ENCODE measurements at regions not wholly inside any gene's neighbourhood (a gene's known extent, or its start where the extent isn't known, plus 50 kb on each side); places are given as distances from the start of the nearest gene placed in this dataset.
"Not testable (repeated sequence)": the region's sequence is repeated elsewhere in the genome, so short reads cannot be mapped to it uniquely, and the experiment has no call there.

DNA sequence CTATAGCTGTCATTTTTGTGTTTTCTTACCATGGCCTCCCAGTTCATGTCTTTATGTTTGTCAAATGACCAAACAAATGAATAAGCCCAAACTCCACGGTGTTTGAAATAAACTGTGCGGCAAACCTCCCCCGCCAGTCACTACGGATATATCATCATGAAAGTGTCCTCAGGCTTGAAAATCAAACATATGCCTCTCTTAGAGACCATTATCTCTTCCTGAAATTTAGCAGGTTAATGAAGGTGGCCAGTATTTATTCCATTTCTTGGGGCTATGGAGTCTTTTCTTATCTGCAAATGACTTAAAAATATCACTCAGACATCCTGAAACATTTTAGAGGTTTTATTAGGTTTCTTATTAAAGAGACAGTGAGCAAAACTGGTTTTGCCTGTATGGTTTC, 610.3 kb upstream of the CDH5 start:
- ATAC-seq = no peak
- no peak for DNase-seq (ENCODE audit: low spot score)

DNA sequence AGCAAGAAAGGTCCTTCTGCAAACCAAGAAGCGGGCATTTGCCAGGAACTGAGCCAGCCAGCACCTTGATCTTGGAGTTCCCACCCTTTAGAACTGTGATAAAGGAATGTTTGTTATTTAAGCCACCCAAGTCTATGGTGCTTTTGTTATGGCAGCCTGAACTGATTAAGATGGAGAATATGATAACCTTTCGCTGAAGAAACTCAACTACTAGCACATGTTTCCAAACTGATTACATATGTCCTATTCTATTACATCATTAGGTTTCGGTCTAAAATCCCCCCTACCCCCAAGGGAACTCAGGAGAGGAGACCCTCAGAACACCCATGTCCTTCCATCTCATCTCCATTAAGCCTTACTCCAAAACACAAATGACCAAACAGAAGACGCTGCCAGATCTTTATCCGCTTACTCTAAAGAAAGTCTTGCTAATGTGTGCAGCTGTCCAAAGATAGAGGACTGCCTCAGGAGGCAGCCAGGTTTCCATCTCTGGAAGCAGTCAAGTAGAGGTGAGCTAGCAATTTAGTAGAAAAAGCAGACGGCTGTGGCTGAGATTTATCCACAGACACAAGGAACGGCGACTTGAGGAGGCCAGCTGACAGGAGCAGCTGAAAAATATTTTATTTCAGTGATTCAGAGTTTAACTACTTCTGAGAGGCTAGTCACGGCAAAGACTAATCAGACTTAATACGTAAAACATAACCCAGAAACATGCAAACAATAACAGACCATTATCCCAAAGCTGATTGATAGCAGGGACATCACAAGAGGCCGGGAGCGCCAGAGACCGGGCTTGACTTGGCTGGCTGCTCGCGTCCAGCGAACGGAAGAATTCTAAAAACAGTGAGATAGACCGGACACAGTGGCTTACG, 611.4 kb upstream of the CDH5 start:
- DNase-seq (ENCODE audit: low spot score) (no peak), ATAC-seq (no peak)

DNA sequence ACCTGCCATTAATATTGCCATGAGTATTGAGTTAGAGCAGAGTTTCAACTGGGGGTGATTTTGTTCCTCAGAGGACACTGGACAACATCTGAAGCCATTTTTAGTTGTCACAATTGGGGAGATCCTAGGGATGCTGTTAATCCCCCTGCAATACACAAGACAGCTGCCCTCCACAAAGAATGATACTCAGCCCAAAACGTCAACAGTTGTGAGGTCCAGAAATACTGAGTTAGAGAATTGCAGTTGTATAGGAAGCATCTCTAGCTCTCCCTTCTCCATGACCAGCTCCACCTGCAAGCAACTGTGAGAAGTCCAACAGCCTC, 614.0 kb upstream of the CDH5 start:
- DNase-seq (ENCODE audit: low spot score) (no peak), ATAC-seq (no peak)

DNA sequence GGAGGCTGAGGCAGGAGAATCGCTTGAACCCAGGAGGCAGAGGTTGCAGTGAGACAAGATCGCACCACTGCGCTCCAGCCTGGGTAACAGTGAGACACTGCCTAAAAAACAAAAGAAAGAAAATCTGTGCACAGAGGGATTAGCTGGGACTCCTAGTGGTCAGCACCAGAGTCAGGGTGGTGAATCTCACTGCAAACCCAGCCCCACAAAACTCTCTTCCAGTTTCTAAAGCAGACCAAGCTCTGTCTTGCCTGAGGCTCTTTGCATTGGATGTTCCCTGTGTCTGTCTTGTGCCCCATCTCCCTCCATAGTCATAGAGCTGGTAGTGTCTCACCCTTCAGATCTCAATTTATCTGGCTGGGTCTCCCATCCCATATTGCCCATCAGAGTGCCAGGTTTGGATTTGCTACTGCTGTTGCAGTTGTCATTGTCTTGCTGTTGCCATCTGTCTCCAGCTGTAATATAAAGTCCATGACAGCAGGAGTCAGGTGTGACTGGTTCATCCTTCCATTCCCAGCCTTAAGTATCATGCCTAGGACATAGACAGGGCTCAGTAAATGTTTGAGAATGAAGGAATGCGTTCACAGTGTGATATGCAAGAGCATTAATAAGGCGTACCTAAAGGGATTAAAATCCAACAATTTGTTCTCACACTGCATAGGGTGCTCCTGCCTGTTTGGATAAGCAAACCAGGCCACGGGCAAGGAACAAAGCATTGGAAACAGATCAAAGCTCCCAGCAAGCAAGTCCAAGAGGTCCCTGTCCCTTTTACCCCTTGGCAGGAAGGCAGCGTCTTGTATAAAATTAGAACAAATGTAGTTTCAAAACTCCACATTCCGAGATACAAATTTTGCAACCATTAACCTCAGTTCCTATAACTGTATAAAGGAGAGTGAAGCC, 614.6 kb upstream of the CDH5 start:
- DNase-seq (ENCODE audit: low spot score) (no peak), ATAC-seq (no peak)

DNA sequence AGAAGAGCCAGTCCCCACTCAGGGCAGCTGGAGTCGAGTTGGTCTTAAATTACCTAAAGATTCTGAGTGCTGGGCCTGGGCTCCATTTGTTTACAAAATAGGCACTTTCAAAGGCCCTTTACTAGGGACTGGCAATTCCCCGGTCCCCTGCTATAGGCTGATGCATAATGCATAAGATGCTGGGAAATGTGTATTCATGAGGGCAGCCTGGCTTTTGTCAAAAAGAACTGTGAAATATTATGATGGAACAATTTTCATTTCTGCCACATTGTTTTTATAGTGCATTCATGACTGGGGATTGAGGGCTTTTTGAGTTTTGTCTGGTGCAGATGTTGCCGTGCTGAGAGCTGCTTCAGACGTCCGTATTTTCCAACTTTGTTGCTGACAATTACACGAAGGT, 617.0 kb upstream of the CDH5 start:
- DNase-seq (ENCODE audit: low spot score) = no peak
- ATAC-seq = no peak

DNA sequence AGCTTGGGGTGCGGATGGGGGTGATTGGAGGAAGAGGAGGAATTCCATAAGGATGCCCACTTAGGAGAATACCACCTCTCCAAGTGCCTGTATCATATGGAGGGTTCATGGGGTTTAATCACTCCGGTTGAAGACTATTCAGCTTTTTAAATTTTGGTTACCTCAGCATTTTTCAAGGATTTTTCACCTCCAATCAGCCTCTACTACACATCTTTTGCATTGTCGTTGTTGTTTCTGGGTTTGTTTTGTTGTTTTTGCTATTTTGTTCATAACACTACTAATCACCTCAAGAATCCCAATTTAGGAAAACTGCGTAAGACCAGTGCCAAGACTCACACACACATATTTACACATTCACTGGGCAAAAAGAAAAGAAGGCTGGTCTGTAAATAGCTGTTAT, 619.5 kb upstream of the CDH5 start:
- no peak for ATAC-seq
- no peak for DNase-seq (ENCODE audit: low spot score)

DNA sequence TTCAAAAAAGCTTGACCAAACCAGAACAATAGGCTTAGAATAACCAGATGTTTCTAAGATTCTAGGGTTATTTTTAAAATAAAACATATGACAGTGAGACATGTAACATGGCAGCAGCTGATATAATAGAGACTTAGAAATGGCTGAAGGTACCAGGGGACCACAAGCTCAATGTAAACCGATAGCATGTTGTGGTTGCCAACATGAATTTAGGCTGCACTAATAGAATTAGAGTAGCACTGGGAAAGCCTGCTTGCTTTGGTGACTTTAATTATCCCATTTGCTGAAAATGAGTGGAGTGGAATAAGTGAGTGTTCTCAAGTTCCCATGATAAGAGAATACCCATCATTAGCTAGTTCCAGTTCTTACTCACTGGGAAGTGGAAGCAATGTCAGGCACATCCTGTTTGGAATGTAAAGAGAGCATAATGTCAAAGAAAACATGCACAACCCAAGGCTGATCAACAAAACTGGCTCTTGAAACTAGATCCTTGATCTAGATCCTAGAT, 621.2 kb upstream of the CDH5 start:
- DNase-seq (ENCODE audit: low spot score) = no peak
- no peak for ATAC-seq

DNA sequence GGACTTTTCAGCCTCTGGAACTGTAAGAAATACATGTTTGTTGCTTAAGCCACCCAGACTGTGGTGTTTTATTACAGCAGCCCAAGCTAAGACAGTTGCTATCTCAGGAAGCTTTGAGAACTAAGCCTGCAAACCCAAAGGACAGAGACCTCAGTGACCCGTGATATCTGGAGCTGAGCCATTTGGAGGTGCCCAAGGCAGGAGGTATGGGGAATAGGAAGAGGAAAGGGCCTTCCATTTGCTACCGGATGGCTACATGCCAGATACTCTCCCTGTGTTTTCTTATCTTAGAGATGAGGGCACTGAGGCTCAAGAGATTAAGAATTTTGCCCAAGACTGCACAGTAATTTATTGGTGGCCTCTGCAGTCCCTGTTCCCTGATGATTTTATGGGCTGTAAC, 622.1 kb upstream of the CDH5 start:
- ATAC-seq = no peak

DNA sequence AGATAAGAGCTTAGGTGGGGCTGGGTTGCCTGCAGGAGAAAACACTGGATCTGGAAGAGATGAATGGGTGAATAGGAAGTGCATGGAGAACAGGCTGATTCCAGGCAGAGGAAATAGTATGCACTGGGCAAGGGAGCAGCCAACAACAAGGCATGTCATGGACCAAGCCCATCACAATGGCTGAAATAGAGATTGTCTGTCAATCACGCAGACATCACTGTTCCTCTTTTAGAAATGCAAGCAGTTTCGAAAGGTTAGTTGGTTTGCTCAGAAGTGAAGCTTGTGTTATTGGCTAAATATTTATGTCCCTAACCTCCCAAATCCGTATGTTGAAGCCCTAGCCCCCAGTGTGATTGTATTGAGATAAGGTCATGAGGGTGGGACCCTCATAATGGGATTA, 621.7 kb upstream of the CDH11 start:
- DNase-seq (ENCODE audit: low spot score) (no peak), ATAC-seq (no peak)

More for the DNA sequence above, 622.1 kb upstream of the CDH5 start:
- no peak for DNase-seq (ENCODE audit: low spot score)

DNA sequence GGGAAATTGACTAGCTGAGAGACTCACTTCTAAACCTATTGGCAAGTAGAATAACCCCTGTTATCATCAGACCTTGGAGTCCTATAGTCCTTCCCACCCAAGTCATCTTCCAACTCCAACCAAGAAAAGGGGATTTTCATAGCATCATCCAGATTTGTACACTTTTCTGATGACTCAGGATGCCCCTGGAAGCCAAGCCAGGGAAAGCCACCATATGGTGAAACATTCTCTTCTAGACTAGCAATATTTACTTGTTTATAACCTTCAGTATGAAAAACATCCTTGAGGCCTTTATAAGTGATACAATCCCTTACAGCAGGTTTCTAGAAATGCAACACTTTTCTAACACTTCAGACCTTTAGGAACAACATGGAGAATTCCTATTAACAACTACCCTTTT, 618.8 kb upstream of the CDH11 start:
- DNase-seq (ENCODE audit: low spot score) (no peak), ATAC-seq (no peak)

DNA sequence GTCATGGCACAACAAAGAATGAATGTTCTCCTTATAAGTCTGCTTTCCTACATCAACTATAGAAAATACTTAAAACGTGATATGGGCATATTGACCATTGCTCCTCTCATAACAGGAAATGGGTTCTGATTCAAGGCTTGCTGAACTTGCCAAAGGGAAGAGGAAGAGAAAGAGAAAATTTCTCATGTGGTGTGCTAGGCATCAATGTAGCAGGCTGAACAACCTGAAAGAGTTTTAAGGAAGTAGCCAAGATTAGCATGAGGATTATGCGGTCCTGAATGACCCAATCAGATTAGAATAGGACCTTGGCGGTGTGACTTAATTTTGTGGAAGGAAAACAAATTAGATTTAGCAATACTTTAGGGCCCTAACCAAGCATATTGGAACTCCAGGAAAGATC, 617.7 kb upstream of the CDH11 start:
- DNase-seq (ENCODE audit: low spot score) (no peak), ATAC-seq (no peak)

DNA sequence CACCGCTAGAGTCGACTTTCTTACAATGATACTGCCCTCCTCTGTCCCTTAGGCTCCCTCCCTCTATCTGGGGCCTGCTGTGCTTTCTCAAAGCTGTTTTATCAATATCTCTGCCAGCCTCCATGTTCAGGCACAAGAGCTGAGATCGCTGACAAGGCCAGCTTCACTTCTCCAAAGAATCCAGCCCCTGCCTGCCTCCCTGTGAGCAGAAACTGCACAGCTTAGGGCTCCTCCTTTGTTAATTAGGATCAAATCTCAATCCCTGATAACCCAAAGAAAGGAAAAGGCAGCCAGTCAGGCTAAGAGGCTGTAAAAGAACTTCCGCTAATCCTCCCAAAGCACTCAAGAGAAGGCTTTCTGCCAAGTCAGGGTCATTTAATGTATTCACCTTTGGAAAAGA, 616.0 kb upstream of the CDH11 start:
- DNase-seq (ENCODE audit: low spot score) (no peak), ATAC-seq (no peak)

DNA sequence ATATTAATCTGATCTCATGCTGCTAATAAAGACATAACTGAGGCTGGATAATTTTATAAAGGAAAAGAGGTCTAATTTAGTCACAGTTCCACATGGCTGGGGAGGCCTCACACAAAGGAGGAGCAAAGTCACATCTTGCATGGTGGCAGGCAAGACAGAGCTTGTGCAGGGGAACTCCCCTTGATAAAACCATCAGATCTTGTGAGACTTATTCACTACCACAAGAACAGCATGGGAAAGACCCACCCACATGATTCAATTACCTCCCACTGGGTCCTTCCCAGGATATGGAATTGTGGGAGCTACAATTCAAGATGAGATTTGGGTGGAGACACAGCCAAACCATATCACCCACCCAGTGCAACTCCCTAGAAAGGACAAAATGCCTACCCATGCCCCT, 613.8 kb upstream of the CDH11 start:
- DNase-seq (ENCODE audit: low spot score); ATAC-seq: not testable (repeated sequence)

DNA sequence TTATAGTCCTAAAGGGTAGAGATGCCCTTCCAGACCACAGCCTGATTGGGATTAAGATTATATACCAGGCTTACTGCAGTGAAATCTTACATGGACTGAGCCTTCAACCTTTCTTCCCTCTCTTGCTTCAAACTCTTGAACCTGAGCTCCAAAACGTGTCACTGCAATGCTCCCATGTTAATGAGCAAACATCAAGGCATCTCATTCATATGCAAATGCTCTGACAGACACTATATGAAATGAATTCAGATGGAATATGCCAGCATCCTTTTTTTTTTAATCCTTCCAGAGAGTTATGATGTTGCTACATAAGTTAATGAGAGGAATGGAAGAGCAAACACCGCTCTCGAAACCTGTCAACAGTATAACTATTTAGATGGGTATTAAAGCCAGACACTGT, 611.9 kb upstream of the CDH11 start:
- DNase-seq (ENCODE audit: low spot score) (no peak), ATAC-seq (no peak)

DNA sequence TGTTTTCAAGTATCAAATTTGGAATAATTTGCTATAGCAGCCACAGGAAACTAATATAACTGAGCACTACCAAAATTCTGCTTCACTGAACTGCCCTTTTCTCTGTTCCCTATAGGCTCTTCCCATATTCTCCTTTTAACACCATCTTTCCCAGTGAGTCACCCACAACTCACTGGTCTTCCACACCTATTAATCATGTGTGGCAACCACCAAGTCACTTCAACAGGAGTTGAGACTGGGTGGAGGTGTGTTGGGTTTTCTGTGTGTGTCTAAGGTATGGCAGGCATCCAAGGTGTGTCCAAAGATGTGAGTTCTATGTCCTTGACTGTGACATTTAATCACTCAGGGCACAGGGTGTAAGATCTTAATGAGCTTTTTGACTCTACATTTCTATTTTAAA, 610.0 kb upstream of the CDH11 start:
- no peak for DNase-seq (ENCODE audit: low spot score)

DNA sequence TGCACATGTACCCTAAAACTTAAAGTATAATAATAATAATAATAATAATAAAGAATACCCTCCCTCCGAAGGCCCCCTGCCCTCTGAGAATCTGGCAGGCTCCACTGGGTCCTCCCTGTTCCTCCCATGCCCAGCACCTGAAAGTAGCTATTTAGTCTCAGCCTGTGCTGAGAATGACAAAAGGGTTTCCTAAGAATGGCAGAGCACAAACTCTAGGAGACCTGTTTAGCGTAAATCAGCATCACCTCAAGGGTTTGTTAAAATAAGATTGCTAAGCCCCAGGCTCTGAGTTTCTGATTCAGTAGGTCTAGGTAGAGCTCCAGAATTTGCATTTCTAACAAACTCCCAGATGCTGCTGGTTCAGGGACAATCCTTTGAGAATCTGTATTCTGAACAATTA, 606.8 kb upstream of the CDH11 start:
- ATAC-seq = no peak
- DNase-seq (ENCODE audit: low spot score) = no peak

More for the DNA sequence above, 610.0 kb upstream of the CDH11 start:
- ATAC-seq = no peak

DNA sequence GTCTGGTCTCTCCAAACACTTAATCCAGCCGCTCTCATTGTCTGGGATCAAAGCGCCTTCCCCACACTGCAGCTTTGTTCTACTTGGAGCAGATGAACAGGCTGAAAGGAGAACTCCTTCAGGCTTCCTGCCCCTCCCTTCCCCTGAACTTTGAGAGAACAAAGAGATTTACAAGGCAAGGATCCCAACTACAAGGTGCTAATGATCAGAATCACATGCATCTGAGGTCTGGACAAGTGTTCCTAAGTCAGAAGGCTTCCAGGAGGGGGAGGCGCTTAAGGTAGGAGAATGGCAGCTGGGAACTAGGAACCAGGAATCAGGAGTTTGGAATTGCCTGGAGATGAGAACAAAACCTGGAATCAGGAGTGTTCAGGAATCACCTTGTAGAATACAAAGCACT, 606.3 kb upstream of the CDH11 start:
- DNase-seq (ENCODE audit: low spot score) = no peak
- no peak for ATAC-seq

DNA sequence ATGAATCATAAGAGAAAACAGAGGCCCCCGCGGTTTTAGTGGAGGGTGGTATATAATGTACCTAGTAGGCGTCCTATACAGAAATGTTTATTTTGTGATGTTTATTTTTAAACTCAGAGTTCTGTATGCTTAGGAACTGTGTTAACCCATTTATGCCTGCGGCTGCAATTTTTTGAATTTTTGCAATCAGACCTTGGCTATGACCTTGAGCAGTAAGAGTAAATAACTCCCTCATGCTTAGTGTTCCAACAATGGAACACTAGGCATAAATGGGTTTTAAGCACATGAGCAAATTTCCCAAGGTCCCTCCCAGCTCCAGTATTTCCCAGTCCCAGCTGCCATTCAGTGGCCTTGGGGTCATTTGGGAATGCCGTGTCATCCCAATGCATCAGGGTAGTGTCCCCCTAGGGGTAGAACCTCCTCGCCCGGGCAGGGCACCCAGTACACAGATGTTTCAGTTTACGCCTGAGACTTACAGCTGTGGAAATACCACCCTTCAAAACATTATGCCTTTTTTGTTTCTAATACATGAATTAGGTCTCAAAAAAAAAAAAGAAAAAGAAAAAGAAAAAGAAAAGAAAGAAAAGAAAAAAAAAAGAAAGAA, 605.8 kb upstream of the CDH11 start:
- ATAC-seq (no peak), DNase-seq (ENCODE audit: low spot score) (no peak)

DNA sequence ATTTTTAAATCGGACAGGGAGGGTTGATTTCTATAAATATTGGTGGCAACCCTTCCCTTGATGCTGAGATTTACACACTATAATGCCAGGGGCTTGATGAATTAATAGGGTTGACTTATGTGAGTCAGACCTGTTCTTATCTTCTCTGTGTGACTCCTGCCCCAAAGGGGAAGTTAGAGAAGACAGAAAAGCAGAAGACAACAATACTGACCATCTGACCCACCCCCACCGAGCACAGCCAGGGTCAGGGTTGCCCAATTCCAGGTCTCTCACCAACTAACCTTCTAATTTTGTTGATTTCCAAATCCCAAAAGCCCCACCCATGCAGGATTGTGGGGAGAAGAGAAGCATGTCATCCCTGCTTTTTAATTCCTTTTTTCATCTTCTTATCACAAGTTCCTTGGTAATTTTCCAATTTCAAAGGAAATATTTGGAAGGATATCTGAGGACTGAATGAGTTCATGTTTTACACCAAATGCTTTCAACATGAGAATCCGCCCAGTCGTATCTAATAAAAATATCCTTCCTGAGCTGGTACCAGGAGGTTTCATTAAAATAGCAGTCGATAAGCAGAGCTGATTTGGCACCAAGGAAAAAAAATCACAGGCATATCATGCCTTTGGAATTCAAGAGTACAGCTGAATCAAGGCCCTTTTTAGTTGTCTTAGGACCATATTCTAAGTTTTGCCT, 603.4 kb upstream of the CDH11 start:
- ATAC-seq = no peak
- DNase-seq (ENCODE audit: low spot score) = no peak

DNA sequence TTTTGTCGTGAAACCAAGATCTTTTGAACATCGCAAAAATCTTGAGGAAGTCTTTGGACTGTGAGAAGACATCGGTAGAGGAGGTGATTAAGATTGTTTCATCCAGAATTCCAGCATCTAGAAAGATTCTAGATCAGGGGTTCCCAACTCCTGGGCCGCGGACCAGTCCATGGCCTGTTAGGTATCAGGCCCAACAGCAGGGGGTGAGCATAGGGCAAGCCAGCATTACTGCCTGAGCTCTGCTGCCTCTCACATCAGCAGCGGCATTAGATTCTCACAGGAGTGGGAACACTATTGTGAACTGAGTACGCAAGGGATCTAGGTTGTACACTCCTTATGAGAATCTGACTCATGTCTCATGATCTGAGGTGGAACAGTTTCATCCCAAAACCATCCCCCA, 600.6 kb upstream of the CDH11 start:
- no peak for ATAC-seq
- no peak for DNase-seq (ENCODE audit: low spot score)

DNA sequence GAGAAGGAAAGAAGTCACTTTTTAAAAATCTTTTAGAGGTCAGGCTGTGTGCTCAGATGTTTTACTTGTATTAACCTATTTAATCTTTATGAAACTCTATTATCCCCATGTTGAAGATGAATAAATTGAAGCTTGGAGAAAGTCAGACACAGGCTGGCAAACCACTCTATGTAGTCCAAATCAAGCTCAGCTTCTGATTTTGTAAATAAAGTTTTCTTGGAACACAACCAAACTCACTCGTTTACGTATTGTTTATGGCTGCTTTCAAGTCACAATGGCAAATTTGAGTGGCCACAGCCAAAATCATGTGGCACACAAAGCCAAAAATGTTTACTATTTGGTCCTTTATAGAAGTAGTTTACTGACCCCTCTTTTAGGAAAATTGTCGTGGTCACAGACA, 596.0 kb upstream of the CDH11 start:
- ATAC-seq (no peak), DNase-seq (ENCODE audit: low spot score) (no peak)

All from left lobe of liver (tissue), 2 donors.